GM13976 (cell line): ENCODE measurements at regions not wholly inside any gene's neighbourhood (a gene's known extent, or its start where the extent isn't known, plus 50 kb on each side); places are given as distances from the start of the nearest gene placed in this dataset.

ENCODE experiments used
- DNase-seq: peaks from one replicate; pipeline ENCODE4 v3.0.0; 2012; ENCODE audit warnings: low spot score
- CTCF ChIP-seq: IDR thresholded peaks from 2 replicates; pipeline ENCODE4 v1.5.1; 2012; ENCODE audit warnings: borderline replicate concordance, mild to moderate bottlenecking; ENCODE audit not compliant: insufficient read depth; ENCODE audit errors: extremely low read depth, missing control alignments, control extremely low read depth
- in situ Hi-C: fragments of 300-500 bp; cut with MboI; formaldehyde crosslinking; loops from one replicate; pipeline ENCODE4 v1.12.0; 2022; ENCODE audit warnings: low sequenced_read_pairs, mixed read lengths, inconsistent platforms; ENCODE audit not compliant: unreplicated experiment

- no peak for DNase-seq
- in situ Hi-C loops, result no loop called here
Observed at GRCh38 chr12:92229381-92229780, 83.7 kb upstream of the BTG1 start.

DNA sequence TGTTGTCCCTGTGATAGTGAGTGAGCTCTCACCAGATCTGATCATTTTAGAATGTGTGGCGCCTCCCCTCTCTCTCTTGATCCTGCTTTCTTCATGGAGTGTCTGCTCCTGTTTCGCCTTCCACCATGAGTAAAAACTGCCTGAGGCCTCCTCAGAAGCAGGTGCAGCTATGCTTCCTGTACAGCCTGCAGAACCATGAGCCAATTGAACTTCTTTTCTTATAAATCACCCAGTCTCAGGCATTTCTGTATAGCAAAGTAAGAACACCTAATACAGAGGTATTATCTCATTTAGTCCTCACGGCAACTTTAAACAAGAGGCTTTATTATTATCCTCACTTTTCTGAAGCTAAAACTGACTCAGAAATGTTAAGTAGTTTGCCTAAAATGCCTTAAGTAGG is 81.3 kb upstream of the BTG1 start:
- DNase-seq, result no peak
- in situ Hi-C loops, result no loop called here
- no peak for TF ChIP-seq CTCF

More at GRCh38 chr12:92229381-92229780, 83.7 kb upstream of the BTG1 start:
- no peak for TF ChIP-seq CTCF

DNA sequence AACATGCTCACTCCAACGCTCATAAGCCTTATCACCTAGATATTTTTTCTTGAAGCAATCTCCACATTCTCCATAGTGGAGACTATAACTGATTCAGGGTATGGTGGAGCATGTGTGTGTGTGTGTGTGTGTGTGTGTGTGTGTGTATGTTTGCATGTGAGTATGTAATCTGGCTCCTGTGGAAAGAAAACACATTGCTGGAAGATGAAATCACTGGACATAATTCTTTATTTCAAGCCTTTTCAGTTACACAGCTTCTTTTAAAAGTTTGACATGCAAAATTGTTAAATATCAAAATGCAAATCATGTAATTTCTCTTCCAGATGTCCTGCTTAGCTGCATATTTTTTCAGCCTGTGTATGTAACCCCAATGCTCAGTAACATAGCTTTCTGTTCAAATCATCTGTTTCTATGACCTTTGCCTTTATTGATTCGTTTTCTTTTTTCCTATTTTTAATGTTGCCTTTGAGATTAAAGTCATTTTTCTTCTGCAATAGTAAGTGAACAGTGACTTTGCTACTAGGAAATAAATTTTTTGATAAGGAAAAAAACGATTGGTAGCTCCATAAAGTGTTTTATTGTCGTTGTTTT is 80.5 kb upstream of the BTG1 start:
- in situ Hi-C loops, result no loop called here
- no peak for DNase-seq
- TF ChIP-seq CTCF, result no peak

DNA sequence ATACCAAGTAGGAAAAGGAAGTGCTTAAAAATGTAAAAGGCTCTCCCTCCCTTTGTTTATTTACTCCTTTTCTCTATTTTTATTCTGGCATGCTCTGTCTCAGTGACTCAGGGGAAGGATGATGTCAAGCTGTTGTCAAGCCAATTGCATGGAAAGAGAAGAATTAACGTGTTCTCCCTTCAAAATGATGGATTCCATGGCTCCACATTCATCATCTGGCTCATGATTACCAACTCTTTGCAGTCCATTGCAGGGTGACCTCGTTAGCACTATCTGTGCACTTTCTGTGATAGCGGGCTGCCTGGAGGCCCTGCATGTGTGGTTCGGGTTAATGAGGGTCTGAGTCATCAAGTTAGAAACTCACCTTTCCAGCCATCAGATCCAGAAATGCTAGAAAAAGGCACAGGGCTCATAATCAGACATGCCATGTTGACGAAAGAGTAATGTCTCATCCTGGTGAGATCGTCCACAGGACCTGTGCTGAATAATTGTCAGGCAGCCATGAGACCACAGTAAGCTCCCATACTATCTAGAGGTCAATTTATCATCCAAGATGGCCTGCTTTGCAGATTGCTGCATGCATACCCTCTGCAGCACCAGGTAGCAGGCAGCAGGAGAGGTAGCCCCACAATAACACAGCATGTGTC is 79.2 kb upstream of the BTG1 start:
- in situ Hi-C loops, result no loop called here
- DNase-seq, result no peak
- no peak for TF ChIP-seq CTCF

GRCh38 chr12:92223481-92223880 is 77.8 kb upstream of the BTG1 start:
- in situ Hi-C loops, result no loop called here
- no peak for TF ChIP-seq CTCF
- DNase-seq, result no peak

- no peak for DNase-seq
- TF ChIP-seq CTCF, result no peak
- in situ Hi-C loops, result no loop called here
Observed at GRCh38 chr12:92221656-92222315, 76.1 kb upstream of the BTG1 start.
